ENCODE measurements at regions not wholly inside any gene's neighbourhood (a gene's known extent, or its start where the extent isn't known, plus 50 kb on each side); places are given as distances from the start of the nearest gene placed in this dataset.

GRCh38 chr9:95766906-95767305, 108.6 kb upstream of the ERCC6L2 start:
- no peaks in the 10 kb centered on the region for H3K36me3 ChIP-seq

GRCh38 chr9:95764533-95765319, 110.8 kb upstream of the ERCC6L2 start:
- DNase-seq = no peak
- intact Hi-C loops (cut with DNase I; ENCODE audit: low total_unique reads) = no loop called here
- Histone ChIP-seq H3K4me3 (peak overlapping the region in 1 of 2 donors; percentile 24), H3K27me3 (no peaks in the 10 kb centered on the region), H3K9me3 (no peaks in the 10 kb centered on the region), H3K36me3 (no peaks in the 10 kb centered on the region), H3K27ac (peak overlapping the region; percentile 12 to 45), H3K4me1 (peaks cover 0 to 13% (median 7%) of the 10 kb centered on the region in 4 donors)
- no peak for TF ChIP-seq CTCF (IDR thresholded peaks at IDR 0.05)

More at GRCh38 chr9:95766906-95767305, 108.6 kb upstream of the ERCC6L2 start:
- Histone ChIP-seq H3K27me3 (no peaks in the 10 kb centered on the region), H3K4me1 (peaks cover 0 to 22% (median 13%) of the 10 kb centered on the region in 4 donors), H3K9me3 (no peaks in the 10 kb centered on the region), H3K4me3 (no peak overlapping the region), H3K27ac (no peak overlapping the region)
- DNase-seq = no peak
- no peak for TF ChIP-seq CTCF (IDR thresholded peaks at IDR 0.05)
- intact Hi-C loops (cut with DNase I; ENCODE audit: low total_unique reads) = no loop called here

GRCh38 chr9:95763983-95764382, 111.5 kb upstream of the ERCC6L2 start:
- intact Hi-C loops (cut with DNase I; ENCODE audit: low total_unique reads) = no loop called here
- Histone ChIP-seq H3K27me3 (no peaks in the 10 kb centered on the region), H3K36me3 (no peaks in the 10 kb centered on the region), H3K4me1 (peaks cover 0 to 13% (median 7%) of the 10 kb centered on the region in 4 donors), H3K9me3 (no peaks in the 10 kb centered on the region), H3K27ac (no peak overlapping the region), H3K4me3 (no peak overlapping the region)
- no peak for TF ChIP-seq CTCF (IDR thresholded peaks at IDR 0.05)
- DNase-seq = no peak

GRCh38 chr9:95763006-95763405, 112.5 kb upstream of the ERCC6L2 start:
- DNase-seq = no peak
- TF ChIP-seq CTCF (IDR thresholded peaks at IDR 0.05) = no peak
- H3K9me3 ChIP-seq = no peaks in the 10 kb centered on the region
- no peaks in the 10 kb centered on the region for H3K27me3 ChIP-seq
- H3K27ac ChIP-seq = no peak overlapping the region
- peaks cover 0 to 13% (median 7%) of the 10 kb centered on the region in 4 donors for H3K4me1 ChIP-seq
- no peak overlapping the region for H3K4me3 ChIP-seq
- H3K36me3 ChIP-seq = no peaks in the 10 kb centered on the region
- intact Hi-C loops (cut with DNase I; ENCODE audit: low total_unique reads) = no loop called here

GRCh38 chr9:95762322-95762721, 113.2 kb upstream of the ERCC6L2 start:
- Histone ChIP-seq H3K9me3 (no peaks in the 10 kb centered on the region), H3K4me1 (peaks cover 0 to 20% (median 11%) of the 10 kb centered on the region in 4 donors), H3K36me3 (no peaks in the 10 kb centered on the region), H3K27ac (no peak overlapping the region), H3K4me3 (no peak overlapping the region), H3K27me3 (no peaks in the 10 kb centered on the region)
- no peak for TF ChIP-seq CTCF (IDR thresholded peaks at IDR 0.05)
- intact Hi-C loops (cut with DNase I; ENCODE audit: low total_unique reads) = no loop called here
- DNase-seq = no peak

Measured in tibial artery (tissue), 4 donors.